T-cell (primary cell): ENCODE measurements at regions not wholly inside any gene's neighbourhood (a gene's known extent, or its start where the extent isn't known, plus 50 kb on each side); places are given as distances from the start of the nearest gene placed in this dataset.

Source experiments
- ATAC-seq, 4 experiments: fragments of 200-7000 bp in 3 of 4; fragments of 150-1000 bp in 1 of 4; cut with Tn5 transposase; replicated peaks in 1 of 4; 1 replicate in 3 of 4; 2 replicates in 1 of 4; pipeline ENCODE4 v1.10.0; 2021; ENCODE audit warnings: moderate library complexity in 3 of 4, mild to moderate bottlenecking in 2 of 4, moderate number of reproducible peaks in 1 of 4
- CTCF ChIA-PET, 2 donors: fragments of 300-600 bp; sonication (Branson Sonifier 250); formaldehyde crosslinking; loops; one replicate each; lab custom pipeline; 2022; ENCODE audit warnings: antibody characterized with exemption in 2 of 2; lab: Charles Lee
- POLR2A ChIA-PET, 2 donors: fragments of 300-600 bp; sonication (Branson Sonifier 250); formaldehyde crosslinking; loops; one replicate each; lab custom pipeline; 2022; ENCODE audit warnings: antibody characterized with exemption in 2 of 2; lab: Charles Lee
- DNase-seq, 35 experiments: peaks; one replicate each; pipeline versions ENCODE4 v3.0.0 to v3.0.0-alpha.2; 2013 to 2023
- H3K27ac ChIP-seq: one replicate; pipeline ENCODE4 v1.5.1; 2013; ENCODE audit warnings: low read length
- H3K27me3 ChIP-seq, 2 experiments: replicated peaks in 1 of 2; 1 replicate in 1 of 2; 2 replicates in 1 of 2; pipeline versions ENCODE4 v1.6.1 to v1.7.0; 2013; ENCODE audit warnings: low read length in 1 of 2, mixed read lengths in 1 of 2; ENCODE audit not compliant: control insufficient read depth in 2 of 2, insufficient read depth in 2 of 2; ENCODE audit errors: extremely low read depth in 1 of 2
- H3K36me3 ChIP-seq, 2 donors: 1 replicate in 1 of 2; 2 replicates in 1 of 2; pipeline versions ENCODE4 v1.6.1 to v1.7.0; 2013; ENCODE audit warnings: low read length in 1 of 2; ENCODE audit not compliant: control insufficient read depth in 2 of 2, insufficient read depth in 1 of 2; ENCODE audit errors: extremely low read depth in 1 of 2
- H3K4me1 ChIP-seq, 2 experiments: 1 replicate in 1 of 2; 2 replicates in 1 of 2; pipeline versions ENCODE4 v1.6.1 to v1.7.0; 2013; ENCODE audit warnings: low read length in 2 of 2, mixed read lengths in 1 of 2; ENCODE audit not compliant: insufficient read depth in 2 of 2, control insufficient read depth in 1 of 2; ENCODE audit errors: extremely low read depth in 1 of 2
- H3K4me3 ChIP-seq, 2 donors: 1 replicate in 1 of 2; 2 replicates in 1 of 2; pipeline versions ENCODE4 v1.5.1 to v1.7.0; 2013; ENCODE audit warnings: mild to moderate bottlenecking in 2 of 2, low read length in 1 of 2, moderate library complexity in 1 of 2; ENCODE audit not compliant: control insufficient read depth in 1 of 2; ENCODE audit errors: extremely low read depth in 1 of 2
- H3K9me3 ChIP-seq: 2 replicates; pipeline ENCODE4 v1.7.0; 2013
- H3K27ac Mint-ChIP-seq, 2 donors: one replicate each; pipeline ENCODE4 v1.8.0; 2020 to 2021; ENCODE audit warnings: mild to moderate bottlenecking in 2 of 2, mixed read lengths in 2 of 2
- H3K27me3 Mint-ChIP-seq, 2 donors: one replicate each; pipeline ENCODE4 v1.8.0; 2021 to 2022; ENCODE audit warnings: mixed read lengths in 2 of 2
- H3K36me3 Mint-ChIP-seq: one replicate; pipeline ENCODE4 v1.8.0; 2021; ENCODE audit warnings: mixed read lengths
- H3K4me1 Mint-ChIP-seq, 3 donors: one replicate each; pipeline ENCODE4 v1.8.0; 2020 to 2022; ENCODE audit warnings: mixed read lengths in 3 of 3, mild to moderate bottlenecking in 1 of 3
- H3K4me3 Mint-ChIP-seq, 3 donors: one replicate each; pipeline ENCODE4 v1.8.0; 2020 to 2022; ENCODE audit warnings: mild to moderate bottlenecking in 3 of 3, mixed read lengths in 3 of 3, moderate library complexity in 3 of 3
- H3K9me3 Mint-ChIP-seq, 3 donors: one replicate each; pipeline ENCODE4 v1.8.0; 2020 to 2022; ENCODE audit warnings: mixed read lengths in 3 of 3
- WGBS: methylation state at CpG from one replicate; pipeline ENCODE4 v1.1.5; 2013; ENCODE audit warnings: missing lambda C conversion rate; ENCODE audit not compliant: insufficient coverage; 5-methylcytosine and 5-hydroxymethylcytosine counted together

GRCh38 chr3:81164806-81165205, 596.6 kb downstream of the GBE1 start:
- CTCF ChIA-PET: no interaction called here
- Mint-ChIP-seq H3K27me3 (no peaks in the 10 kb centered on the region), H3K36me3 (no peaks in the 10 kb centered on the region), H3K4me3 (no peak overlapping the region), H3K4me1 (no peaks in the 10 kb centered on the region), H3K9me3 (peaks cover 11 to 21% (median 12%) of the 10 kb centered on the region in 3 donors), H3K27ac (no peak overlapping the region)
- no peak for ATAC-seq
- no peak for DNase-seq
- H3K9me3 ChIP-seq: no peaks in the 10 kb centered on the region
- H3K4me3 ChIP-seq: no peak overlapping the region
- no peak overlapping the region for H3K27ac ChIP-seq
- no CpG with 5 or more reads among the region's 3 CpGs for WGBS
- no peaks in the 10 kb centered on the region for H3K4me1 ChIP-seq
- no peaks in the 10 kb centered on the region for H3K27me3 ChIP-seq
- no peaks in the 10 kb centered on the region for H3K36me3 ChIP-seq
- POLR2A ChIA-PET: no interaction called here

GRCh38 chr3:81161851-81162250, 599.6 kb downstream of the GBE1 start:
- Mint-ChIP-seq H3K27ac (no peak overlapping the region), H3K9me3 (peaks cover 9 to 19% (median 12%) of the 10 kb centered on the region in 3 donors), H3K27me3 (no peaks in the 10 kb centered on the region), H3K4me1 (no peaks in the 10 kb centered on the region), H3K4me3 (no peak overlapping the region), H3K36me3 (no peaks in the 10 kb centered on the region)
- H3K27me3 ChIP-seq: no peaks in the 10 kb centered on the region
- WGBS: no CpG with 5 or more reads among the region's 1 CpG
- no peak overlapping the region for H3K27ac ChIP-seq
- no peak for DNase-seq
- no peaks in the 10 kb centered on the region for H3K9me3 ChIP-seq
- H3K36me3 ChIP-seq: no peaks in the 10 kb centered on the region
- no peak overlapping the region for H3K4me3 ChIP-seq
- H3K4me1 ChIP-seq: no peaks in the 10 kb centered on the region
- CTCF ChIA-PET: no interaction called here
- POLR2A ChIA-PET: no interaction called here
- ATAC-seq: no peak

- H3K36me3 Mint-ChIP-seq: no peaks in the 10 kb centered on the region
- H3K4me3 Mint-ChIP-seq: no peak overlapping the region
- Histone ChIP-seq H3K4me3 (no peak overlapping the region), H3K27ac (no peak overlapping the region), H3K27me3 (no peaks in the 10 kb centered on the region), H3K9me3 (no peaks in the 10 kb centered on the region), H3K4me1 (no peaks in the 10 kb centered on the region), H3K36me3 (no peaks in the 10 kb centered on the region)
- WGBS: 80% methylated on average over 1 of the region's 4 CpGs
- H3K4me1 Mint-ChIP-seq: no peaks in the 10 kb centered on the region
- ATAC-seq: no peak
- ChIA-PET POLR2A (no interaction called here), CTCF (no interaction called here)
- H3K27me3 Mint-ChIP-seq: no peaks in the 10 kb centered on the region
- no peak overlapping the region for H3K27ac Mint-ChIP-seq
- peaks cover 8 to 26% (median 14%) of the 10 kb centered on the region in 3 donors for H3K9me3 Mint-ChIP-seq
- no peak for DNase-seq
Observed at GRCh38 chr3:81161100-81161499, 600.3 kb downstream of the GBE1 start.

GRCh38 chr3:81154611-81155143, 606.8 kb downstream of the GBE1 start:
- Mint-ChIP-seq H3K4me1 (no peaks in the 10 kb centered on the region), H3K9me3 (peaks cover 9 to 29% (median 20%) of the 10 kb centered on the region in 3 donors), H3K27ac (no peak overlapping the region), H3K36me3 (no peaks in the 10 kb centered on the region), H3K4me3 (no peak overlapping the region), H3K27me3 (no peaks in the 10 kb centered on the region)
- DNase-seq (no peak), ATAC-seq (no peak)
- H3K36me3 ChIP-seq: no peaks in the 10 kb centered on the region
- H3K27ac ChIP-seq: no peak overlapping the region
- H3K9me3 ChIP-seq: no peaks in the 10 kb centered on the region
- ChIA-PET POLR2A (no interaction called here), CTCF (no interaction called here)
- H3K4me3 ChIP-seq: no peak overlapping the region
- no peaks in the 10 kb centered on the region for H3K27me3 ChIP-seq
- WGBS: 91% methylated on average over 3 of the region's 7 CpGs
- no peaks in the 10 kb centered on the region for H3K4me1 ChIP-seq

GRCh38 chr3:81152156-81152555, 609.3 kb downstream of the GBE1 start:
- no CpG with 5 or more reads among the region's 2 CpGs for WGBS
- no peak overlapping the region for H3K27ac ChIP-seq
- H3K36me3 ChIP-seq: no peaks in the 10 kb centered on the region
- DNase-seq (no peak), ATAC-seq (no peak)
- H3K4me3 ChIP-seq: no peak overlapping the region
- H3K9me3 ChIP-seq: no peaks in the 10 kb centered on the region
- no peak overlapping the region for H3K4me3 Mint-ChIP-seq
- no peaks in the 10 kb centered on the region for H3K27me3 ChIP-seq
- no peak overlapping the region for H3K27ac Mint-ChIP-seq
- H3K27me3 Mint-ChIP-seq: no peaks in the 10 kb centered on the region
- ChIA-PET CTCF (interaction anchor here in 1 of 2 donors (0.8 kb wide), 1 partner anchor 10 kb away, joined by 3 read pairs; no protein-coding TSS in a partner anchor), POLR2A (no interaction called here)
- no peaks in the 10 kb centered on the region for H3K4me1 ChIP-seq
- peaks cover 4 to 17% (median 13%) of the 10 kb centered on the region in 3 donors for H3K9me3 Mint-ChIP-seq
- no peaks in the 10 kb centered on the region for H3K36me3 Mint-ChIP-seq
- H3K4me1 Mint-ChIP-seq: no peaks in the 10 kb centered on the region

- Mint-ChIP-seq H3K36me3 (no peaks in the 10 kb centered on the region), H3K27me3 (no peaks in the 10 kb centered on the region), H3K9me3 (peaks cover 9 to 27% (median 17%) of the 10 kb centered on the region in 3 donors), H3K27ac (no peak overlapping the region), H3K4me3 (no peak overlapping the region), H3K4me1 (no peaks in the 10 kb centered on the region)
- Histone ChIP-seq H3K4me1 (no peaks in the 10 kb centered on the region), H3K9me3 (no peaks in the 10 kb centered on the region), H3K4me3 (no peak overlapping the region), H3K36me3 (no peaks in the 10 kb centered on the region), H3K27ac (no peak overlapping the region), H3K27me3 (no peaks in the 10 kb centered on the region)
- POLR2A ChIA-PET: no interaction called here
- DNase-seq (no peak), ATAC-seq (no peak)
- CTCF ChIA-PET: no interaction called here
- no CpG with 5 or more reads among the region's 1 CpG for WGBS
Observed at GRCh38 chr3:81132995-81133394, 628.5 kb downstream of the GBE1 start.
